ENCODE measurements at regions not wholly inside any gene's neighbourhood (a gene's known extent, or its start where the extent isn't known, plus 50 kb on each side); places are given as distances from the start of the nearest gene placed in this dataset.

- TF ChIP-seq CTCF (IDR thresholded peaks at IDR 0.05; ENCODE audit: low read depth, low read length, poor library complexity, severe bottlenecking): no peak
- TF ChIP-seq EZH2phosphoT487 (IDR thresholded peaks at IDR 0.05; ENCODE audit: borderline replicate concordance, low read length): no peak
Observed at GRCh38 chr15:69827751-69828150, 270.0 kb downstream of the TLE3 start.

Data from DOHH2 (cell line).